HL-60 (cell line): ENCODE measurements at regions not wholly inside any gene's neighbourhood (a gene's known extent, or its start where the extent isn't known, plus 50 kb on each side); places are given as distances from the start of the nearest gene placed in this dataset.

ENCODE experiments used
- DNase-seq, 2 experiments: peaks; one replicate each; pipeline ENCODE4 v3.0.0-alpha.2; 2010 to 2020; ENCODE audit warnings: low read depth in 1 of 2, low spot score in 1 of 2
- H3K27ac ChIP-seq: fragments of 250-450 bp; sonication (Bioruptor Pico); replicated peaks from 2 replicates; pipeline ENCODE4 v1.5.1; 2020; ENCODE audit warnings: mild to moderate bottlenecking, moderate library complexity
- H3K27me3 ChIP-seq: fragments of 250-450 bp; sonication (Bioruptor Pico); 2 replicates; pipeline ENCODE4 v1.5.1; 2021; ENCODE audit warnings: mild to moderate bottlenecking, moderate library complexity; ENCODE audit not compliant: insufficient read depth, poor library complexity, severe bottlenecking
- H3K4me3 ChIP-seq: replicated peaks from 2 replicates; pipeline ENCODE4 v1.5.1; 2011; ENCODE audit warnings: mild to moderate bottlenecking, control low read depth, low read length; ENCODE audit not compliant: insufficient read depth
- CTCF ChIP-seq: IDR thresholded peaks from one replicate; pipeline ENCODE4 v1.5.1; 2011; ENCODE audit warnings: low read length, control low read depth, inconsistent platforms; ENCODE audit not compliant: insufficient read depth
- GABPA ChIP-seq: IDR thresholded peaks from 2 replicates; pipeline ENCODE4 v1.6.1; 2012; ENCODE audit warnings: low read depth
- POLR2AphosphoS5 ChIP-seq: IDR thresholded peaks from 2 replicates; pipeline ENCODE4 v1.6.1; 2012; ENCODE audit warnings: low read depth
- REST ChIP-seq: IDR thresholded peaks from 2 replicates; pipeline ENCODE4 v1.6.1; 2012; ENCODE audit warnings: low read depth; ENCODE audit not compliant: insufficient replicate concordance
- SPI1 ChIP-seq: IDR thresholded peaks from 2 replicates; pipeline ENCODE4 v1.6.1; 2012; ENCODE audit warnings: low read depth, mild to moderate bottlenecking, borderline replicate concordance

GRCh38 chr7:96400001-96400400 is 78.1 kb upstream of the SLC25A13 start:
- TF ChIP-seq REST, result no peak
- TF ChIP-seq GABPA, result no peak
- DNase-seq, result no peak
- Histone ChIP-seq H3K27ac (no peak overlapping the region), H3K27me3 (no peaks in the 10 kb centered on the region), H3K4me3 (no peak overlapping the region)

GRCh38 chr7:96397936-96398598 is 76.2 kb upstream of the SLC25A13 start:
- no peak for DNase-seq
- no peaks in the 10 kb centered on the region for H3K27me3 ChIP-seq
- TF ChIP-seq REST (no peak), CTCF (no peak), GABPA (no peak), POLR2AphosphoS5 (no peak), SPI1 (no peak)
- no peak overlapping the region for H3K27ac ChIP-seq
- H3K4me3 ChIP-seq, result no peak overlapping the region

DNA sequence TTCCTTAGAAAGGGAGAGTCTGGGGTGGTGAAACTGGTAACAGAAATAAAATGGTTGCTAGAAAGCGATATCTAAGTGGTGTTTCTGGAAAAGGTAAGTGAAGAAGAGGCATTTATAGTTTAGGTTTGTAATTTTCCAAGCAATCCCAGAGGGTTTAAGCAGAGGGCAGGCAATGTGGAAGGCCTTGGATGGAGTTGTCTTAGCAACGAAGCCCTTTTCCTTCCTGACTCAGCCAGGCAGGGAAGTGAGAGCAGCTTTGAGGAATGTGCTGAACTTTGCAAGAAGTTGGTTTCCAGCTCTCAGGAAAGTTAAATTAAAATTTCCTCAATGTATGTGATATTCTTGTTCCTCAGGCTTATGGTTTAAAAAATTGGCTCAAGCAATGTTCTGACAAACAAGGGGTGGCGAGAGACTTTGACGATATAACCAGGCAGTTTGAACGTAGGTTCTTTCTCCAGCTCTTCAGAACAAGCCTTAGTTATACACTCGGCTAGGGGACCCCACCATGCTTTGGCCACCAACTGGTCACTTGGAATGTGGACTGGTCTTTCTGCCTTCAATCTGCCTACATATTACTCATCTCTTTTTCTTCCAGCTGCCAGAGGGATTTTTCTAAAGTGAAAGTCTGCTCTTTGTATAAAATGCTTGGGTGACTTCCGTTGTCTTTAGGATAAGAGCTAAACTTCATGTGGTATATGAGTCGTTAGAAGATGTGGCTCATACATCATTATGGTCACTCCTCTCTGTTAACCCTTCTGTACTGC is 66.9 kb upstream of the SLC25A13 start:
- no peak overlapping the region for H3K27ac ChIP-seq
- no peak overlapping the region for H3K4me3 ChIP-seq
- H3K27me3 ChIP-seq, result no peaks in the 10 kb centered on the region
- DNase-seq, result no peak
- TF ChIP-seq SPI1 (no peak), CTCF (no peak), POLR2AphosphoS5 (no peak), GABPA (no peak), REST (no peak)
